H9 (cell line): ENCODE measurements at regions not wholly inside any gene's neighbourhood (a gene's known extent, or its start where the extent isn't known, plus 50 kb on each side); places are given as distances from the start of the nearest gene placed in this dataset.

Experiments used
- DNase-seq: peaks from one replicate; pipeline ENCODE4 v3.0.0-alpha.2; 2017
- H2AFZ ChIP-seq: one replicate; pipeline ENCODE4 v1.6.1; 2013; ENCODE audit warnings: mild to moderate bottlenecking, low read length, control low read depth, moderate library complexity
- H2AK5ac ChIP-seq: 2 replicates; pipeline ENCODE4 v1.6.1; 2013; ENCODE audit warnings: low read length, control low read depth, mixed read lengths; ENCODE audit not compliant: insufficient read length
- H2BK120ac ChIP-seq: one replicate; pipeline ENCODE4 v1.6.1; 2013; ENCODE audit warnings: low read depth, mild to moderate bottlenecking, low read length, control low read depth, inconsistent platforms; ENCODE audit not compliant: poor library complexity, severe bottlenecking
- H2BK12ac ChIP-seq: 2 replicates; pipeline ENCODE4 v1.6.1; 2013; ENCODE audit warnings: low read length, control low read depth, mixed read lengths, low read depth; ENCODE audit not compliant: insufficient read length
- H2BK15ac ChIP-seq: 2 replicates; pipeline ENCODE4 v1.6.1; 2013; ENCODE audit warnings: low read depth, low read length, control low read depth
- H2BK20ac ChIP-seq: one replicate; pipeline ENCODE4 v1.6.1; 2013; ENCODE audit warnings: low read depth, mild to moderate bottlenecking, low read length, control low read depth, inconsistent platforms; ENCODE audit not compliant: poor library complexity, severe bottlenecking
- H2BK5ac ChIP-seq: 2 replicates; pipeline ENCODE4 v1.6.1; 2013; ENCODE audit warnings: low read length, control low read depth, mixed read lengths; ENCODE audit not compliant: insufficient read length
- H3K14ac ChIP-seq: 2 replicates; pipeline ENCODE4 v1.6.1; 2013; ENCODE audit warnings: low read length, control low read depth; ENCODE audit not compliant: insufficient read depth
- H3K18ac ChIP-seq: 2 replicates; pipeline ENCODE4 v1.6.1; 2013; ENCODE audit warnings: low read depth, mild to moderate bottlenecking, mixed read lengths, low read length, control low read depth; ENCODE audit not compliant: insufficient read length
- H3K23ac ChIP-seq: 2 replicates; pipeline ENCODE4 v1.6.1; 2013; ENCODE audit warnings: low read length, control low read depth, mixed read lengths, low read depth; ENCODE audit not compliant: insufficient read length
- H3K23me2 ChIP-seq: 2 replicates; pipeline ENCODE4 v1.6.1; 2013; ENCODE audit warnings: low read depth, mild to moderate bottlenecking, mixed read lengths, low read length, control low read depth; ENCODE audit not compliant: insufficient read length, poor library complexity, severe bottlenecking
- H3K27ac ChIP-seq: 2 replicates; pipeline ENCODE4 v1.5.1; 2013; ENCODE audit warnings: low read length, control low read depth, mixed read lengths, low read depth; ENCODE audit not compliant: insufficient read length
- H3K27me3 ChIP-seq: 2 replicates; pipeline ENCODE4 v1.6.1; 2013; ENCODE audit warnings: low read length, control low read depth, inconsistent platforms; ENCODE audit not compliant: insufficient read depth
- H3K4ac ChIP-seq: 2 replicates; pipeline ENCODE4 v1.6.1; 2013; ENCODE audit warnings: low read depth, mild to moderate bottlenecking, control low read depth, inconsistent platforms, low read length, moderate library complexity
- H3K4me1 ChIP-seq: 2 replicates; pipeline ENCODE4 v1.6.1; 2013; ENCODE audit warnings: low read length, control low read depth, inconsistent platforms; ENCODE audit not compliant: insufficient read depth
- H3K4me2 ChIP-seq: 2 replicates; pipeline ENCODE4 v1.6.1; 2013; ENCODE audit warnings: low read length, control low read depth, mixed read lengths; ENCODE audit not compliant: insufficient read length, insufficient read depth
- H3K56ac ChIP-seq: 2 replicates; pipeline ENCODE4 v1.6.1; 2013; ENCODE audit warnings: low read depth, mild to moderate bottlenecking, mixed read lengths, low read length, control low read depth; ENCODE audit not compliant: insufficient read length
- H3K79me1 ChIP-seq: 2 replicates; pipeline ENCODE4 v1.6.1; 2013; ENCODE audit warnings: low read depth, mild to moderate bottlenecking, moderate library complexity, low read length, control low read depth, inconsistent platforms; ENCODE audit not compliant: insufficient read depth, poor library complexity, severe bottlenecking
- H3K79me2 ChIP-seq: 2 replicates; pipeline ENCODE4 v1.6.1; 2013; ENCODE audit warnings: low read length, control low read depth, inconsistent platforms; ENCODE audit not compliant: insufficient read depth
- H3K9ac ChIP-seq: 2 replicates; pipeline ENCODE4 v1.6.1; 2013; ENCODE audit warnings: low read length, control low read depth, mixed read lengths; ENCODE audit not compliant: insufficient read length; ENCODE audit errors: extremely low read depth
- H3K9me3 ChIP-seq: one replicate; pipeline ENCODE4 v1.6.1; 2013; ENCODE audit warnings: low read depth, low read length, inconsistent platforms; ENCODE audit not compliant: control insufficient read depth
- H3T11ph ChIP-seq: one replicate; pipeline ENCODE4 v1.6.1; 2013; ENCODE audit warnings: mild to moderate bottlenecking, low read length, control low read depth, inconsistent platforms
- H4K20me1 ChIP-seq: one replicate; pipeline ENCODE4 v1.6.1; 2013; ENCODE audit not compliant: control insufficient read depth, insufficient read length, insufficient read depth
- H4K5ac ChIP-seq: 2 replicates; pipeline ENCODE4 v1.6.1; 2013; ENCODE audit warnings: low read depth, mild to moderate bottlenecking, mixed read lengths, low read length, control low read depth; ENCODE audit not compliant: insufficient read length
- H4K8ac ChIP-seq: replicated peaks from 2 replicates; pipeline ENCODE4 v1.6.1; 2013; ENCODE audit warnings: low read length, control low read depth, mixed read lengths, low read depth; ENCODE audit not compliant: insufficient read length
- H4K91ac ChIP-seq: 2 replicates; pipeline ENCODE4 v1.6.1; 2013; ENCODE audit warnings: low read depth, mild to moderate bottlenecking, moderate library complexity, mixed read lengths, low read length, control low read depth; ENCODE audit not compliant: insufficient read length
- H3K27ac Mint-ChIP-seq, 3 experiments: 2 replicates in 2 of 3; 3 replicates in 1 of 3; pipeline ENCODE4 v1.8.0; 2020 to 2021; ENCODE audit warnings: mixed read lengths in 3 of 3, mild to moderate bottlenecking in 1 of 3, moderate library complexity in 1 of 3
- H3K27me3 Mint-ChIP-seq: 2 replicates; pipeline ENCODE4 v1.8.0; 2021; ENCODE audit warnings: low read depth, mild to moderate bottlenecking, moderate library complexity, mixed read lengths
- H3K36me3 Mint-ChIP-seq, 3 experiments: 2 replicates in 2 of 3; 3 replicates in 1 of 3; pipeline ENCODE4 v1.8.0; 2020 to 2021; ENCODE audit warnings: low read depth in 3 of 3, mixed read lengths in 3 of 3; ENCODE audit not compliant: insufficient read depth in 1 of 3
- H3K4me1 Mint-ChIP-seq, 2 experiments: 2 replicates each; pipeline ENCODE4 v1.8.0; 2020; ENCODE audit warnings: mixed read lengths in 2 of 2
- H3K4me3 Mint-ChIP-seq, 2 experiments: 2 replicates in 1 of 2; 3 replicates in 1 of 2; pipeline ENCODE4 v1.8.0; 2020 to 2021; ENCODE audit warnings: mild to moderate bottlenecking in 2 of 2, mixed read lengths in 2 of 2, moderate library complexity in 1 of 2
- H3K9me3 Mint-ChIP-seq, 2 experiments: 2 replicates in 1 of 2; 3 replicates in 1 of 2; pipeline ENCODE4 v1.8.0; 2020; ENCODE audit warnings: mild to moderate bottlenecking in 2 of 2, mixed read lengths in 2 of 2, moderate library complexity in 1 of 2
- WGBS: extraction: QIAGEN DNeasy Blood & Tissue Kit; methylation state at CpG from one replicate; pipeline ENCODE4 v1.1.7; 2013; ENCODE audit warnings: missing lambda C conversion rate, low lambda C conversion rate, mixed read lengths; ENCODE audit not compliant: insufficient read length; ENCODE audit errors: extremely low coverage; 5-methylcytosine and 5-hydroxymethylcytosine counted together
- TF ChIP-seq, protein P1 (sequence below): fragments of 200-600 bp; sonication (generic); conservative IDR thresholded peaks from 3 replicates; pipeline ENCODE4 v1.8.0; 2021; ENCODE audit warnings: antibody characterized with exemption, mild to moderate bottlenecking

DNA sequence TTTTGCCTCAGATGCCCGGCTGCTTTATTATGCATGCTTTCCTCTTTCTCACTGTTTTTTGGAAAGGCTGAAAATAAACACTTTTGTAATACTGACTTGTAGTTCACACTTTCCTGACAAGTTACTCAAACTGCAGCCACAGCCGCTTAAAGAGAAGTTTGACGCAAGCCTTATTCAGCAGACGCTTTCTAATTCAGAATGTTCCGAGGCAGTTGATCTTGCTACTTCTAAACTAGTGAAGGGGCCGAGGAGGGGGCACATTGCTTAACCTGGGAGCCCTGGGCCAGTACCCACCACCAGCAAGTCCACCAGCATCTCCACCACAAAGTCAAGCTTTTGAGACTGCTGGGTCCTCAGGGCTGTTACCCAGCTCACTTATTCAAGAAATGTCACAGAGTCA, 71.8 kb upstream of the SPRED2 start:
- Histone ChIP-seq H2BK12ac (no peak overlapping the region), H4K5ac (no peak overlapping the region), H4K8ac (no peak overlapping the region), H3K23ac (no peak overlapping the region), H2BK5ac (no peak overlapping the region), H3K27me3 (no peaks in the 10 kb centered on the region), H3K9ac (no peak overlapping the region), H3K18ac (no peak overlapping the region), H3K9me3 (no peaks in the 10 kb centered on the region), H3K14ac (no peak overlapping the region), H2BK15ac (no peak overlapping the region), H2BK120ac (no peak overlapping the region), H4K20me1 (no peaks in the 10 kb centered on the region), H3K4me2 (no peak overlapping the region), H3T11ph (no peak overlapping the region), H3K4me1 (peaks cover 5% of the 10 kb centered on the region; the same call in 1 of the 2 replicates), H2AK5ac (no peak overlapping the region), H3K56ac (no peak overlapping the region), H3K4ac (no peak overlapping the region), H3K23me2 (no peaks in the 10 kb centered on the region), H3K79me2 (no peaks in the 10 kb centered on the region), H3K79me1 (no peaks in the 10 kb centered on the region), H3K27ac (no peak overlapping the region), H2AFZ (no peak overlapping the region), H4K91ac (no peak overlapping the region), H2BK20ac (no peak overlapping the region)
- H3K4me1 Mint-ChIP-seq, result peaks cover 12 to 16% of the 10 kb centered on the region in 2 experiments
- no peak overlapping the region for H3K27ac Mint-ChIP-seq
- no peaks in the 10 kb centered on the region; a peak in 1 of 7 replicates for H3K36me3 Mint-ChIP-seq
- H3K27me3 Mint-ChIP-seq, result peaks cover 19% of the 10 kb centered on the region
- H3K4me3 Mint-ChIP-seq, result no peak overlapping the region
- WGBS, result no CpG with 5 or more reads among the region's 6 CpGs
- H3K9me3 Mint-ChIP-seq, result no peaks in the 10 kb centered on the region
- TF ChIP-seq, protein P1, sequence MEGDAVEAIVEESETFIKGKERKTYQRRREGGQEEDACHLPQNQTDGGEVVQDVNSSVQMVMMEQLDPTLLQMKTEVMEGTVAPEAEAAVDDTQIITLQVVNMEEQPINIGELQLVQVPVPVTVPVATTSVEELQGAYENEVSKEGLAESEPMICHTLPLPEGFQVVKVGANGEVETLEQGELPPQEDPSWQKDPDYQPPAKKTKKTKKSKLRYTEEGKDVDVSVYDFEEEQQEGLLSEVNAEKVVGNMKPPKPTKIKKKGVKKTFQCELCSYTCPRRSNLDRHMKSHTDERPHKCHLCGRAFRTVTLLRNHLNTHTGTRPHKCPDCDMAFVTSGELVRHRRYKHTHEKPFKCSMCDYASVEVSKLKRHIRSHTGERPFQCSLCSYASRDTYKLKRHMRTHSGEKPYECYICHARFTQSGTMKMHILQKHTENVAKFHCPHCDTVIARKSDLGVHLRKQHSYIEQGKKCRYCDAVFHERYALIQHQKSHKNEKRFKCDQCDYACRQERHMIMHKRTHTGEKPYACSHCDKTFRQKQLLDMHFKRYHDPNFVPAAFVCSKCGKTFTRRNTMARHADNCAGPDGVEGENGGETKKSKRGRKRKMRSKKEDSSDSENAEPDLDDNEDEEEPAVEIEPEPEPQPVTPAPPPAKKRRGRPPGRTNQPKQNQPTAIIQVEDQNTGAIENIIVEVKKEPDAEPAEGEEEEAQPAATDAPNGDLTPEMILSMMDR, result no peak
- DNase-seq, result no peak
